ENCODE measurements at regions not wholly inside any gene's neighbourhood (a gene's known extent, or its start where the extent isn't known, plus 50 kb on each side); places are given as distances from the start of the nearest gene placed in this dataset. TPM values are rescaled to one million over a fixed set of nuclear protein-coding genes. Genes with fewer than 3 reads are reported as not detected.

GRCh38 chr7:50834031-50834535 is 51.4 kb upstream of the GRB10 start:
- no peak overlapping the region for H2AFZ ChIP-seq
- H3K79me2 ChIP-seq = no peaks in the 10 kb centered on the region
- H3K27me3 ChIP-seq = no peaks in the 10 kb centered on the region
- no peaks in the 10 kb centered on the region for H3K36me3 ChIP-seq (replicated peaks; ENCODE audit: insufficient read depth, low read depth)
- H3K4me2 ChIP-seq = no peak overlapping the region
- TF ChIP-seq CTCF (IDR thresholded peaks at IDR 0.05; ENCODE audit: poor library complexity) (no peak), EZH2phosphoT487 (IDR thresholded peaks at IDR 0.05; ENCODE audit: low read depth, severe bottlenecking, unreplicated experiment) (no peak), EZH2 (IDR thresholded peaks at IDR 0.05; ENCODE audit: borderline replicate concordance) (no peak)
- H3K4me3 ChIP-seq = no peak overlapping the region
- no peaks in the 10 kb centered on the region for H3K9me3 ChIP-seq (ENCODE audit: low read depth)
- no peaks in the 10 kb centered on the region for H3K9me2 ChIP-seq (replicated peaks; ENCODE audit: insufficient read depth)
- DNase-seq (ENCODE audit: low spot score) = no peak
- peak overlapping the region; percentile 85 for H3K27ac ChIP-seq
- WGBS (ENCODE audit: low lambda C conversion rate, missing lambda C conversion rate) = 77% methylated on average over 1 of the region's 1 CpG
- peaks cover 4% of the 10 kb centered on the region for H3K4me1 ChIP-seq (ENCODE audit: insufficient read depth)
- H4K20me1 ChIP-seq (ENCODE audit: insufficient read depth, poor library complexity, severe bottlenecking) = no peaks in the 10 kb centered on the region

GRCh38 chr7:50832744-50833143 is 50.0 kb upstream of the GRB10 start:
- Histone ChIP-seq H3K9me2 (replicated peaks; ENCODE audit: insufficient read depth) (no peaks in the 10 kb centered on the region), H3K27me3 (no peaks in the 10 kb centered on the region), H3K27ac (peak overlapping the region; percentile 85), H4K20me1 (ENCODE audit: insufficient read depth, poor library complexity, severe bottlenecking) (no peaks in the 10 kb centered on the region), H3K4me3 (no peak overlapping the region), H3K9me3 (ENCODE audit: low read depth) (no peaks in the 10 kb centered on the region), H3K36me3 (replicated peaks; ENCODE audit: insufficient read depth, low read depth) (no peaks in the 10 kb centered on the region), H3K79me2 (no peaks in the 10 kb centered on the region), H2AFZ (no peak overlapping the region), H3K4me2 (peak overlapping the region; percentile 27), H3K4me1 (ENCODE audit: insufficient read depth) (peaks cover 4% of the 10 kb centered on the region)
- 39% methylated on average over 3 of the region's 3 CpGs for WGBS (ENCODE audit: low lambda C conversion rate, missing lambda C conversion rate)
- TF ChIP-seq EZH2phosphoT487 (IDR thresholded peaks at IDR 0.05; ENCODE audit: low read depth, severe bottlenecking, unreplicated experiment) (no peak), EZH2 (IDR thresholded peaks at IDR 0.05; ENCODE audit: borderline replicate concordance) (no peak), CTCF (IDR thresholded peaks at IDR 0.05; ENCODE audit: poor library complexity) (no peak)
- peak; percentile 57 for DNase-seq (ENCODE audit: low spot score)

Small RNAs in the stretch of these regions (small RNA-seq; reads per million reads assigned to genes)
- gene AC009296.1 (not detected), gene RF00394 (not detected)
